ENCODE measurements at regions not wholly inside any gene's neighbourhood (a gene's known extent, or its start where the extent isn't known, plus 50 kb on each side); places are given as distances from the start of the nearest gene placed in this dataset.
"Not testable (repeated sequence)": the region's sequence is repeated elsewhere in the genome, so short reads cannot be mapped to it uniquely, and the experiment has no call there.

DNA sequence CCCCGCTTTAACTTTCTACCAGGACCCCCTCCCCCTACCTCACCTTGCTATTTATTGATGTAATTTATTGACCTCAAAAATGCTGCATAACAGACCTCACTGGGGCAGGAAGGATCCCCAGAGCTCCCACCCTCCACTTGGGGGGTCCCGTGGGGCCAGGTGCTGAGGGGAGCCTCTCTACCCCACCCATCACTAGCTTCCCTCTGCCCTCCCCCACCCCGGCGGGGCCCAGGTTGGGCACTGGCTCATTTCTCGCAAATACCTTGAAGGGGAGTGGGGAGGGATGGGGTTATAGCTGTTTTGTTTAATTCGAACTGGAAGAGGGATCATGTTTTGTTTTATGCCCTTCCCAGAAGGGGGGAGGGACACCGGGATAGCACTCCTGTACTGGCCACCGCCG is 125.8 kb downstream of the KLHL28 start:
- TF ChIP-seq POLR2A (IDR thresholded peaks at IDR 0.05; ENCODE audit: low read length); GATA1 (IDR thresholded peaks at IDR 0.05; ENCODE audit: low read depth, low read length): not testable (repeated sequence)

Data from erythroblast (primary cell).